ENCODE measurements at regions not wholly inside any gene's neighbourhood (a gene's known extent, or its start where the extent isn't known, plus 50 kb on each side); places are given as distances from the start of the nearest gene placed in this dataset.

DNA sequence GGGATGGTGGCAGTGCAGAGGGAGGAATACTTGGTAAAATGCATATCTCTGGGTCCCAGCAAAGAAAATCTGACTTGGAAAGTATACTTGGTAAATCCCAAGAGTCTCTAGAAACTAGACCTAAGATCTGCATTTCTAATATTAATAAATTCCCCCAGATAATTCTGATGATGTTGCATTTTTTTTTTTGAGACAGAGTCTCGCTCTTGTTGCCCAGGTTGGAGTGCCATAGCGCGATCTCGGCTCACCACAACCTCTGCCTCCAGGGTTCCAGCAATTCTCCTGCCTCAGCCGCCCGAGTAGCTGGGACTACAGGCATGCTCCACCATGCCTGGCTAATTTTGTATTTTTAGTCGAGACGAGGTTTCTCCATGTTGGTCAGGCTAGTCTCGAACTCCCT, 97.9 kb upstream of the ANK3 start:
- H3K27ac Mint-ChIP-seq = no peak overlapping the region
- DNase-seq (no peak), ATAC-seq (no peak)
- H3K36me3 Mint-ChIP-seq (ENCODE audit: low read depth) = no peaks in the 10 kb centered on the region
- no peaks in the 10 kb centered on the region for H3K27me3 Mint-ChIP-seq
- TF ChIP-seq, protein P1, sequence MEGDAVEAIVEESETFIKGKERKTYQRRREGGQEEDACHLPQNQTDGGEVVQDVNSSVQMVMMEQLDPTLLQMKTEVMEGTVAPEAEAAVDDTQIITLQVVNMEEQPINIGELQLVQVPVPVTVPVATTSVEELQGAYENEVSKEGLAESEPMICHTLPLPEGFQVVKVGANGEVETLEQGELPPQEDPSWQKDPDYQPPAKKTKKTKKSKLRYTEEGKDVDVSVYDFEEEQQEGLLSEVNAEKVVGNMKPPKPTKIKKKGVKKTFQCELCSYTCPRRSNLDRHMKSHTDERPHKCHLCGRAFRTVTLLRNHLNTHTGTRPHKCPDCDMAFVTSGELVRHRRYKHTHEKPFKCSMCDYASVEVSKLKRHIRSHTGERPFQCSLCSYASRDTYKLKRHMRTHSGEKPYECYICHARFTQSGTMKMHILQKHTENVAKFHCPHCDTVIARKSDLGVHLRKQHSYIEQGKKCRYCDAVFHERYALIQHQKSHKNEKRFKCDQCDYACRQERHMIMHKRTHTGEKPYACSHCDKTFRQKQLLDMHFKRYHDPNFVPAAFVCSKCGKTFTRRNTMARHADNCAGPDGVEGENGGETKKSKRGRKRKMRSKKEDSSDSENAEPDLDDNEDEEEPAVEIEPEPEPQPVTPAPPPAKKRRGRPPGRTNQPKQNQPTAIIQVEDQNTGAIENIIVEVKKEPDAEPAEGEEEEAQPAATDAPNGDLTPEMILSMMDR (IDR thresholded peaks at IDR 0.05) = no peak
- intact Hi-C loops (cut with micrococcal nuclease) = no loop called here
- no peaks in the 10 kb centered on the region for H3K4me1 Mint-ChIP-seq (ENCODE audit: low read depth)
- ChIA-PET POLR2A (no interaction called here), CTCF (no interaction called here)
- H3K9me3 Mint-ChIP-seq = no peaks in the 10 kb centered on the region
- no peak overlapping the region for H3K4me3 Mint-ChIP-seq

DNA sequence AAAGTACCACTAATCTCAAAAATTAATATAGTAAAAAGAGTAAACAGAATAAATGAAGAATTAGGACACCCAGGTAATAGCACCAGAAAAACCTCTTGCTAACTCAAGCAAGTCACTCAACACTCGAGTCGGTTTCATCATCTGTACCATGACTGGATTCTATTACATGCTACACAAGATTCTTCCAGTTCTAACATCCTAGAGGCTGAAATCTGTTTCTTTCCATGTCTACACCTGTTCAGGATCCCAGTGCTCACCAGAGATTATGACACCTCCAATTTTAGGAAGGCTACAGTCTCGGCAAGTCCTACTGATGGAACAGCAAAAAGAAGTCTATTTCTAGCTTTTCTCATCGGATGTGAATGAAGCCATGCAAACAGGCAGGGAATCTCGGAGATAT, 95.3 kb upstream of the ANK3 start:
- intact Hi-C loops (cut with micrococcal nuclease) = no loop called here
- DNase-seq = no peak
- POLR2A ChIA-PET = no interaction called here
- ATAC-seq = no peak
- Mint-ChIP-seq H3K27me3 (no peaks in the 10 kb centered on the region), H3K9me3 (no peaks in the 10 kb centered on the region), H3K4me3 (no peak overlapping the region), H3K4me1 (ENCODE audit: low read depth) (no peaks in the 10 kb centered on the region), H3K36me3 (ENCODE audit: low read depth) (no peaks in the 10 kb centered on the region), H3K27ac (no peak overlapping the region)
- CTCF ChIA-PET = no interaction called here
- TF ChIP-seq, protein P1 (IDR thresholded peaks at IDR 0.05) = no peak

DNA sequence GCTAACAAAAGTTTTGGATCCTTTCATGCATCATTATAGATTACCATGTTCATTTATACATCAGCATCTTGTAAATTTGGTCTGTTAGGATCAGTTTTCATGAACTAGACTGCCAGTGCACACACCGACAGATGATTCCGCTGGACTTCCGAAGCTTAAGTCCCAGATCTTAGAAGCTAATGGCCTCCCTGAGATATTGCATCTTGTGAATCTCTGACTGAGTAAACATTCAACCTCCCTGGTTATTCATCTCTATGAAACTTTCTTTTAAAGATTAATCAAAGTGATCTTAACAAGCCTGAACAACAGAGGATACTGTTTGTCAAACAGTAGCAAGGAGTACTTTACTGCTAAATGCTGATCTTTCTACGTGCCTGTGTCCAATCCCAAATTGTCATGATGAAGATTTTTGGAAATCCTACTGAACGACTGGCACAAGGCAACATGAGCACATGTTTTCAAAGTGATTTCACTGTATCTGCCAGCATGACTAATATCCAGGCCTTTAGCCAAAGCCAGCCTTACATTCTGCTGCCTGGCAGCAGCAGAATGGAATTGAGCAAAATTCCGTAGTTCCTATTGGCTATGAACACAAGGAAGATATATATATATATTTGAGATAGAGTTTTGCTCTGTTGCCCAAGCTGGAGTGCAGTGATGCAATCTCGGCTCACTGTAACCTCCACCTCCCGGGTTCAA, 91.3 kb upstream of the ANK3 start:
- Mint-ChIP-seq H3K4me1 (ENCODE audit: low read depth) (no peaks in the 10 kb centered on the region), H3K9me3 (no peaks in the 10 kb centered on the region), H3K4me3 (no peak overlapping the region), H3K27ac (no peak overlapping the region), H3K27me3 (no peaks in the 10 kb centered on the region), H3K36me3 (ENCODE audit: low read depth) (no peaks in the 10 kb centered on the region)
- intact Hi-C loops (cut with micrococcal nuclease) = no loop called here
- CTCF ChIA-PET = no interaction called here
- TF ChIP-seq, protein P1 (IDR thresholded peaks at IDR 0.05) = no peak
- POLR2A ChIA-PET = no interaction called here
- no peak for DNase-seq
- no peak for ATAC-seq

DNA sequence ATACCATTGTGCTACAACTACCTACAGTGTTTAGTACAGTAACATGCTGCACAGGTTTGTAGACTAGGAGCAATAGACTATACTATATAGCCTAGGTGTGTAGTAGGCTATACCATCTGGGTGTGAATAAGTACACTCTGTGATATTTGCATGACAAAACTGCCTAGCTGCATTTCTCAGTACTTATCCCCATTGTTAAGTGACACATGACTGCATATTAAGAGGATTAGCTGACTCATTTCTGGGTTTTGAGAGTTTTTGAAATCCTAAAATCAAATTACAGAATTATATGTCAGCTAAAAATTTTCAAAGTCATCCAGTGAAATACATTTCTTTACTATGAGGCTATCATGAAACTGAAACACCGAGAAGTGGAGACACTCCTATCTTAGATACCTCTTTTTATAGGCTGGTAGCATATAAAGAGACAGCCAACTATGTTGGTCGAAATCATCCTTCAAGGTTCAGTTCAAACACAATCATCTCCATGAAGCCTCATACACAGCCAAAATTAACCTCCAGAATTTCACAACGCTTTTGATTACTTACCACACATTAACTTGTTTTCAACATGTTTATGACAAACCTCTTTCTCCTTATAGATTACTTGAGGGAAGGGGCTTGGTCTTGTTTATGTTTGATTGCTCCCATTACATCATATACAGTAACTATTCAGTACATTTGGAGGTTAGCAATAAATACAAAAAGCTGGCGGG, 89.8 kb upstream of the ANK3 start:
- no peak overlapping the region for H3K4me3 Mint-ChIP-seq
- TF ChIP-seq, protein P1 (IDR thresholded peaks at IDR 0.05) = no peak
- H3K36me3 Mint-ChIP-seq (ENCODE audit: low read depth) = no peaks in the 10 kb centered on the region
- no peaks in the 10 kb centered on the region for H3K9me3 Mint-ChIP-seq
- intact Hi-C loops (cut with micrococcal nuclease) = no loop called here
- CTCF ChIA-PET = no interaction called here
- no peak overlapping the region for H3K27ac Mint-ChIP-seq
- POLR2A ChIA-PET = no interaction called here
- ATAC-seq (peak; percentile 53), DNase-seq (no peak)
- no peaks in the 10 kb centered on the region for H3K27me3 Mint-ChIP-seq
- no peaks in the 10 kb centered on the region for H3K4me1 Mint-ChIP-seq (ENCODE audit: low read depth)

DNA sequence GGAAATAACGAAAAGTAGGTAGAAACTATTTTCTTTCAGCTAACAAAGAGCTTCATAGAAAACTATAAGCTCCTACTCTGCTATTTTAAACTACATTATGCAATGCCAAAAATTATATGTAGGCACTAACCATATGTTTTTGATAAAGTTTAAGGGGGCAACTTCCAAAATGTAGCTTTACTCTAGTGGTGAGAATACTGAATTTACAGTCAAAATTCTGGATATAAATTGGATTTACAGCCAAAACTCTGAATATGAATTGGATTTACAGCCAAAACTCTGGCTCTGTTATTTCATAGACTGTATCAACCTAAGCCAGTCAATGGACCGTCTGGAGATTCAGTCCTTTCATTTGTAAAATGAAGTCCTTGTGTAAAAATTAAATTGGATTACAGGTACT, 86.8 kb upstream of the ANK3 start:
- ChIA-PET POLR2A (interaction anchor here (0.5 kb wide), 1 partner anchor 124 kb away, joined by 3 read pairs; no protein-coding TSS in a partner anchor), CTCF (interaction anchor here (1.6 kb wide), 1 partner anchor 12 kb away, joined by 3 read pairs; no protein-coding TSS in a partner anchor)
- Mint-ChIP-seq H3K9me3 (no peaks in the 10 kb centered on the region), H3K27ac (no peak overlapping the region), H3K4me3 (no peak overlapping the region), H3K4me1 (ENCODE audit: low read depth) (no peaks in the 10 kb centered on the region), H3K27me3 (no peaks in the 10 kb centered on the region), H3K36me3 (ENCODE audit: low read depth) (no peaks in the 10 kb centered on the region)
- ATAC-seq (no peak), DNase-seq (no peak)
- intact Hi-C loops (cut with micrococcal nuclease) = no loop called here
- TF ChIP-seq, protein P1 (IDR thresholded peaks at IDR 0.05) = no peak
